EL (cell line): ENCODE measurements at regions not wholly inside any gene's neighbourhood (a gene's known extent, or its start where the extent isn't known, plus 50 kb on each side); places are given as distances from the start of the nearest gene placed in this dataset.

ENCODE experiments used
- DNase-seq: peaks from one replicate; pipeline ENCODE4 v3.0.0-alpha.2; 2016

GRCh38 chr9:23467276-23467675 is 358.8 kb downstream of the ELAVL2 start:
- no peak for DNase-seq

GRCh38 chr9:23477908-23478307 is 348.1 kb downstream of the ELAVL2 start:
- DNase-seq, result no peak

- no peak for DNase-seq
These were observed 342.5 kb downstream of the ELAVL2 start for GRCh38 chr9:23483566-23483965.

- DNase-seq, result peak; percentile 1
These were observed 333.7 kb downstream of the ELAVL2 start for GRCh38 chr9:23492126-23493002.

- no peak for DNase-seq
These were observed 332.8 kb downstream of the ELAVL2 start for GRCh38 chr9:23493219-23493618.

- no peak for DNase-seq
These were observed 329.4 kb downstream of the ELAVL2 start for GRCh38 chr9:23496489-23497136.

GRCh38 chr9:23497137-23497504 is 328.9 kb downstream of the ELAVL2 start:
- no peak for DNase-seq

GRCh38 chr9:23502004-23502403 is 324.0 kb downstream of the ELAVL2 start:
- no peak for DNase-seq

GRCh38 chr9:23522952-23523351 is 303.1 kb downstream of the ELAVL2 start:
- no peak for DNase-seq

GRCh38 chr9:23524607-23525155 is 301.4 kb downstream of the ELAVL2 start:
- no peak for DNase-seq

GRCh38 chr9:23526806-23527205 is 299.2 kb downstream of the ELAVL2 start:
- no peak for DNase-seq

- DNase-seq, result no peak
These were observed 293.8 kb downstream of the ELAVL2 start for GRCh38 chr9:23532282-23532681.

GRCh38 chr9:23537192-23538066 is 288.6 kb downstream of the ELAVL2 start:
- no peak for DNase-seq

- DNase-seq, result no peak
These were observed 288.0 kb downstream of the ELAVL2 start for GRCh38 chr9:23538067-23538402.

GRCh38 chr9:23538461-23539003 is 287.5 kb downstream of the ELAVL2 start:
- DNase-seq, result no peak

GRCh38 chr9:23539311-23539710 is 286.7 kb downstream of the ELAVL2 start:
- DNase-seq, result no peak

- no peak for DNase-seq
These were observed 284.1 kb downstream of the ELAVL2 start for GRCh38 chr9:23541976-23542375.

GRCh38 chr9:23542438-23542837 is 283.6 kb downstream of the ELAVL2 start:
- no peak for DNase-seq

GRCh38 chr9:23542927-23543326 is 283.1 kb downstream of the ELAVL2 start:
- DNase-seq, result no peak

GRCh38 chr9:23543419-23543818 is 282.6 kb downstream of the ELAVL2 start:
- DNase-seq, result no peak

GRCh38 chr9:23545728-23546127 is 280.3 kb downstream of the ELAVL2 start:
- no peak for DNase-seq

- no peak for DNase-seq
These were observed 274.7 kb downstream of the ELAVL2 start for GRCh38 chr9:23551311-23551721.
